ENCODE measurements at regions not wholly inside any gene's neighbourhood (a gene's known extent, or its start where the extent isn't known, plus 50 kb on each side); places are given as distances from the start of the nearest gene placed in this dataset.

- DNase-seq (ENCODE audit: low spot score), result no peak
Measured at GRCh38 chr22:46090631-46091201, 59.6 kb upstream of the PPARA start.

GRCh38 chr22:46091277-46091977 is 58.9 kb upstream of the PPARA start:
- no peak for DNase-seq (ENCODE audit: low spot score)

- no peak for DNase-seq (ENCODE audit: low spot score)
Measured at GRCh38 chr22:46092011-46092410, 58.3 kb upstream of the PPARA start.

GRCh38 chr22:46092670-46093410 is 57.5 kb upstream of the PPARA start:
- DNase-seq (ENCODE audit: low spot score), result no peak

GRCh38 chr22:46093796-46094195 is 56.5 kb upstream of the PPARA start:
- no peak for DNase-seq (ENCODE audit: low spot score)

GRCh38 chr22:46094676-46095075 is 55.6 kb upstream of the PPARA start:
- no peak for DNase-seq (ENCODE audit: low spot score)

GRCh38 chr22:46096051-46096450 is 54.3 kb upstream of the PPARA start:
- DNase-seq (ENCODE audit: low spot score), result no peak

GRCh38 chr22:46096706-46097230 is 53.6 kb upstream of the PPARA start:
- no peak for DNase-seq (ENCODE audit: low spot score)

GRCh38 chr22:46097268-46097900 is 52.9 kb upstream of the PPARA start:
- no peak for DNase-seq (ENCODE audit: low spot score)

- no peak for DNase-seq (ENCODE audit: low spot score)
Measured at GRCh38 chr22:46098525-46099475, 51.5 kb upstream of the PPARA start.

- no peak for DNase-seq (ENCODE audit: low spot score)
Measured at GRCh38 chr22:46099740-46100139, 50.6 kb upstream of the PPARA start.

GRCh38 chr22:46100401-46101105 is 49.8 kb upstream of the PPARA start:
- no peak for DNase-seq (ENCODE audit: low spot score)
